Large intestine (tissue), 3 donors: ENCODE measurements at regions not wholly inside any gene's neighbourhood (a gene's known extent, or its start where the extent isn't known, plus 50 kb on each side); places are given as distances from the start of the nearest gene placed in this dataset.

Experiments used
- DNase-seq, 2 donors: peaks; one replicate each; pipeline versions ENCODE4 v3.0.0 to v3.0.0-alpha.2; 2013
- H3K27ac ChIP-seq: one replicate; pipeline ENCODE4 v1.5.1; 2013; ENCODE audit warnings: low read length
- H3K27me3 ChIP-seq: 2 replicates; pipeline ENCODE4 v1.6.1; 2013; ENCODE audit warnings: low read length; ENCODE audit not compliant: control insufficient read depth, insufficient read depth
- H3K36me3 ChIP-seq: 2 replicates; pipeline ENCODE4 v1.6.1; 2013; ENCODE audit warnings: low read length; ENCODE audit not compliant: control insufficient read depth, insufficient read depth
- H3K4me1 ChIP-seq: one replicate; pipeline ENCODE4 v1.6.1; 2013; ENCODE audit warnings: low read length; ENCODE audit not compliant: control insufficient read depth, insufficient read depth
- H3K4me3 ChIP-seq: one replicate; pipeline ENCODE4 v1.5.1; 2013; ENCODE audit warnings: low read length
- H3K9me3 ChIP-seq: one replicate; pipeline ENCODE4 v1.6.1; 2013; ENCODE audit warnings: mild to moderate bottlenecking, low read depth, low read length, moderate library complexity; ENCODE audit not compliant: control insufficient read depth
- WGBS: methylation state at CpG from one replicate; pipeline ENCODE4 v1.1.5; 2013; ENCODE audit warnings: low lambda C conversion rate; ENCODE audit not compliant: insufficient coverage; 5-methylcytosine and 5-hydroxymethylcytosine counted together

DNA sequence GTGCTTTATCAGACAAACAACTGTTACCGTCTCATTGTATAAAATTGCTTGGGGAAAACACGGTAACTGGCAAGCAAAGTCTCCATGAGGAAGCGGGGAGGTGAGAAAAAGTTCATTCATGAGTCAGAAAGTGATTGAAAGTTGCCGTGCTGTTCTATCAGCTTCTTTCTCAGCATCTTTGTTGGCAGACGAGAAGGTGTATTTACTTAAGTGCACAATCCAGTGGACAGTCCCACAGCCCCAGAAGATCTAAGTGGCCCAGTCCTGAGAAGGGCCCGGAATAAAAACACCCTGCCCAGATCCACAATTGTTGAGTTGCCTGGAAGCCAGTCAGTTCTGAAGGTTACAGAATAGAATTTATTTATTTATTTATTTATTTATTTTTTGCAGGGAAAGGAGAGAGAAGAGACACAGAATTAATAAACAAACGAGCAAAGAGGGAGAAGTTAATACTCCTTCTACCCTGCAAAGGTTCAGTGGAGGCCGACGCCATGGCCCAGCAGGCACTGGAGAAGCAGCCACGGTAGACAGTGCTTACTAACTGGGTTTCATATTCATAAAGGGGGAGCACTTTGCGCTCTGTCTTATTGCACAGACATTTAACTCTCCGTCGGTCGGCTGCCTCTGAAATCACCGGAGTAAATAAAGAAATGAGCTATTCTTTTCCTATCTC, 676.0 kb upstream of the SALL3 start:
- no peaks in the 10 kb centered on the region for H3K9me3 ChIP-seq

DNA sequence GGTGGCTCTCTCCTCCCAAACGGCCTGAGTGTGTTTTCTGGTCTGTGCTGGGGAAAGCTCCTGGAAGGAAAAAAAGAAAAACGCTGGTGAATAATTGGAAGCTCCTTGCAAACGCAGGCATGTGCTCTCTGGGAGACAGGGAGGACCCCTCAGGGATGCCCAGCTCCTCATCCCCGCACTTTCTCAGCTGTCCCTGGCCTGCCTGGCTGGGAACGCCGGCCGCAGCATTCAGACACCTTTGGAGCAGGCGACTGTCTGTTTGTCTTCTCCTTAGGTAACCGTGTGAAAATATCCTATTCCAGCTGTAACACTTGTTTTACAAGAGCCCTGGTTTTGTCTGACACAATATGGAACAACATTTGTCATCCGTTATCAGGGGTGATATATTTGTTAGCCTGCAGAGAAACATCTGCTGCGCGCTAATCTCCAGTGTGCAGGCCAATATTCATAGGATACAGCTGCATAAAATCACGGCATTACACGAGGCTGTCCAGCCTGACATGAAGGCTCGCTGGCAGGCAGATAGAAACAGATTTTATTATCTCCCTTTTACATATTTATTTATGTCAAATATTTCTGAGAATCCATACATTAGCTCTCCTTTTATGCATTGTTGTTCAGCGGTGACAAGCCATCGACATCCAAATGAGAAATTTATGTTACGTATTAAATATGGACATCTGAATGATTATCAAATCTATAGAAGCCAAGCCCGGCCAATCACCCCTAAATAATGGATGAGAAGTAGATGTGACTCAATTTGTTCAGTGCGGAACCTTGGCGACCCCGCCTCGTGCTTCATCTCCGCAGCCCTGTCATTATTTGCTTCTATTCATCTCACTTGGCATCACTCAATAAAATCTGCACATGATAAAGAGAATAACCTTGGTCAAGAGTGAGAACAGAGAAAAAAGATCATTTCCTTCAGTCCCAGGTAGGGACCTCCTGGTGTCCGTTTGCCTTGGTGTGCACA, 675.1 kb upstream of the SALL3 start:
- H3K27ac ChIP-seq, result no peak overlapping the region
- DNase-seq, result no peak

More for the DNA sequence above, 676.0 kb upstream of the SALL3 start:
- H3K36me3 ChIP-seq, result no peaks in the 10 kb centered on the region
- H3K27ac ChIP-seq, result no peak overlapping the region
- H3K27me3 ChIP-seq, result no peaks in the 10 kb centered on the region
- no peak for DNase-seq
- H3K4me3 ChIP-seq, result no peak overlapping the region
- H3K4me1 ChIP-seq, result no peaks in the 10 kb centered on the region
- WGBS, result 50% methylated on average over 2 of the region's 15 CpGs

DNA sequence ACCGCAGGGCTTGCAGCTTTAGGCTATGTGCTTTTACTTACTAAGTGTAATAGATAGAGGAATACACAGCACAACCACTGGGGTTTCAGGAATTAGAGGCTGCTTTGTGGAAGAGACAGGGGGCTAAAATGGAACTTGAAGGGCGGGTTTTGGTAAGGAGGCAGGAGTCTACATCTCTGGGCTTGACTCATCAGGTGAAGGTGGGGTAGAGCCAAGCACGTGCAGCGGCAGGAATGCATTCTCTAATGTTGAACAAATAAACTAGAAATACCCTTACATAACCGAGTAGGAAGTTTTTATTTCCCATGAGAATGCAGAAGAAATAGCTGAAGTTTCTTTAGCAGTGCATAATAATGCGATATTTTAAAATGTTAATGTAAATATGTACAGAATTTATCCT, 673.8 kb upstream of the SALL3 start:
- no peaks in the 10 kb centered on the region for H3K36me3 ChIP-seq
- DNase-seq, result no peak
- H3K4me3 ChIP-seq, result no peak overlapping the region
- no peaks in the 10 kb centered on the region for H3K4me1 ChIP-seq
- WGBS, result 54% methylated on average over 3 of the region's 6 CpGs
- H3K27ac ChIP-seq, result no peak overlapping the region
- H3K9me3 ChIP-seq, result no peaks in the 10 kb centered on the region
- H3K27me3 ChIP-seq, result no peaks in the 10 kb centered on the region

More for the DNA sequence above, 675.1 kb upstream of the SALL3 start:
- H3K36me3 ChIP-seq, result no peaks in the 10 kb centered on the region
- H3K27me3 ChIP-seq, result no peaks in the 10 kb centered on the region
- H3K4me1 ChIP-seq, result no peaks in the 10 kb centered on the region
- H3K9me3 ChIP-seq, result no peaks in the 10 kb centered on the region
- WGBS, result 60% methylated on average over 5 of the region's 25 CpGs
- no peak overlapping the region for H3K4me3 ChIP-seq

- no peak overlapping the region for H3K4me3 ChIP-seq
- H3K9me3 ChIP-seq, result peaks cover 8% of the 10 kb centered on the region
- no peak for DNase-seq
- H3K4me1 ChIP-seq, result no peaks in the 10 kb centered on the region
- H3K27ac ChIP-seq, result no peak overlapping the region
- WGBS, result no CpG with 5 or more reads among the region's 42 CpGs
- H3K36me3 ChIP-seq, result no peaks in the 10 kb centered on the region
- H3K27me3 ChIP-seq, result no peaks in the 10 kb centered on the region
Observed at GRCh38 chr18:78309307-78309706, 670.3 kb upstream of the SALL3 start.

DNA sequence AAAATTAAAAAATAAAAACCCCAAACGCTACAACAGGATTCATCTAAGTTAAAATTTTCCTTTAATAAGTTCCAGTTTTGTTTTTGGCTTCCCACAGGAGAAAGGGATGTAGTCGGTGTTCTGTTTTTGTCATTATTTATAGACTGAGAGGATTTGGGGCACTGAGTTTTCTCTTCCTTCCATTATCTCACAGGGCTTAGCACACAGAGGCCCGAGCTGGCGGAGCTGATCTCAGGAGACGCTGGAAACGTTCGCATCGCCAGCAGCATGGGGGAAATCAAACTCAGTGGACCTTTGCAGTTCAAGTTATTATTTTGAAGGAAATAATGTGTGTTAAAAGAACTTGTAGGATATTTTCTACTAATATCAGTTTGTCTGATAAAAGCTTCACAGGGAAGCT, 669.7 kb upstream of the SALL3 start:
- Histone ChIP-seq H3K4me1 (no peaks in the 10 kb centered on the region), H3K36me3 (no peaks in the 10 kb centered on the region), H3K27me3 (no peaks in the 10 kb centered on the region), H3K9me3 (peaks cover 10% of the 10 kb centered on the region), H3K4me3 (no peak overlapping the region), H3K27ac (no peak overlapping the region)
- WGBS, result 88% methylated on average over 2 of the region's 8 CpGs
- DNase-seq, result no peak

DNA sequence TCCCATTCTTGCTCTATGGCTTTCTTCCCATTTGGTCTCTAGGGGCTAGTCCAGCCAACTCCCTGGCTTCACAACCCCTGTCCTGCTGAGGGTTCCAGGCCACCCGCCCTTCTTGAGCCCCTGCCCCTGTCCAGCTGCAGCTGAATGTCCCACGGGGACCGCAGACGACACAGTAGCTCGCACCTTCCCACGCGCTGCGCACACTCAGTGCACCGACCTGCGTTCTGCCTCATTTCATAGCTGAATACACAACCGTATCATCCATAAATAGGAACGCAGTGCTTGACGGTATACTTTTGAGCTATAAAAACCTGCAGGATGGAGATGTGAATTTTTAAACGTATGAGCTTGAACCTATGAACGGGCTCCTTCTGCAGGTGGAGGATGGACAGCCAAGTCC, 660.4 kb upstream of the SALL3 start:
- Histone ChIP-seq H3K36me3 (no peaks in the 10 kb centered on the region), H3K4me3 (no peak overlapping the region), H3K4me1 (no peaks in the 10 kb centered on the region), H3K27me3 (no peaks in the 10 kb centered on the region), H3K9me3 (peaks cover 3% of the 10 kb centered on the region), H3K27ac (no peak overlapping the region)
- DNase-seq, result no peak
- no CpG with 5 or more reads among the region's 15 CpGs for WGBS

- no peaks in the 10 kb centered on the region for H3K4me1 ChIP-seq
- H3K27me3 ChIP-seq, result no peaks in the 10 kb centered on the region
- H3K27ac ChIP-seq, result no peak overlapping the region
- H3K4me3 ChIP-seq, result no peak overlapping the region
- no peak for DNase-seq
- no peaks in the 10 kb centered on the region for H3K36me3 ChIP-seq
- H3K9me3 ChIP-seq, result no peaks in the 10 kb centered on the region
- WGBS, result no CpG with 5 or more reads among the region's 10 CpGs
Observed at GRCh38 chr18:78319961-78320360, 659.7 kb upstream of the SALL3 start.

DNA sequence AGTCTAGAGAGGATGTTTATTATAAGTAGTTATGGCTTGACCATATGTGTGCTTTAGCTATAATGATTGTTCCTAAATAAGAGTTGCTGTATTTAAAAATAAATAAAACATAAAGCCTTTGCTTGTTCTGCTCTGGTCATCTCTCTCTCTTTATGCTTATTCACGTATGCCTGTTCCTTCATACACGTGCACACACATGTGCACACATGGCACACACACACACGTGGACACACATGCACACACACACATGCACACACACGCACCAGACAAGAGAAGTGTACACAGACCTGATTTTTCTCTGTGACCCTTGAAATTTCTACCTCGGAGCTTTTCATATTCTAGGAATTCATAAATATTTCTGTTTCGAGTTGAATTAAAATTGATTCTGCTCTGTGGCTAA, 658.2 kb upstream of the SALL3 start:
- Histone ChIP-seq H3K27ac (no peak overlapping the region), H3K27me3 (no peaks in the 10 kb centered on the region), H3K4me3 (no peak overlapping the region), H3K36me3 (no peaks in the 10 kb centered on the region), H3K4me1 (no peaks in the 10 kb centered on the region), H3K9me3 (no peaks in the 10 kb centered on the region)
- WGBS, result 93% methylated on average over 2 of the region's 6 CpGs
- DNase-seq, result no peak

GRCh38 chr18:78323453-78324197, 656.0 kb upstream of the SALL3 start:
- H3K36me3 ChIP-seq, result no peaks in the 10 kb centered on the region
- no peak overlapping the region for H3K27ac ChIP-seq
- DNase-seq, result no peak
- no peaks in the 10 kb centered on the region for H3K4me1 ChIP-seq
- no peak overlapping the region for H3K4me3 ChIP-seq
- no peaks in the 10 kb centered on the region for H3K27me3 ChIP-seq
- no CpG with 5 or more reads among the region's 14 CpGs for WGBS
- no peaks in the 10 kb centered on the region for H3K9me3 ChIP-seq

GRCh38 chr18:78327643-78328042, 652.0 kb upstream of the SALL3 start:
- H3K36me3 ChIP-seq, result no peaks in the 10 kb centered on the region
- no peak overlapping the region for H3K4me3 ChIP-seq
- H3K27ac ChIP-seq, result no peak overlapping the region
- DNase-seq, result no peak
- H3K9me3 ChIP-seq, result peaks cover 3% of the 10 kb centered on the region
- WGBS, result 80% methylated on average over 2 of the region's 8 CpGs
- H3K27me3 ChIP-seq, result no peaks in the 10 kb centered on the region
- H3K4me1 ChIP-seq, result no peaks in the 10 kb centered on the region
